Aorta (tissue), 5 donors: ENCODE measurements at regions not wholly inside any gene's neighbourhood (a gene's known extent, or its start where the extent isn't known, plus 50 kb on each side); places are given as distances from the start of the nearest gene placed in this dataset.

ENCODE experiments used
- ATAC-seq: fragments of 200-7000 bp; cut with Tn5 transposase; one replicate; pipeline ENCODE4 v1.9.1; 2022; ENCODE audit warnings: moderate library complexity; ENCODE audit not compliant: low FRiP score
- DNase-seq, 2 donors: peaks; one replicate each; pipeline ENCODE4 v3.0.0-alpha.2; 2020
- H3K27ac ChIP-seq, 2 donors: one replicate each; pipeline ENCODE4 v1.5.1; 2013; ENCODE audit warnings: low read length in 2 of 2, mild to moderate bottlenecking in 2 of 2, moderate library complexity in 2 of 2, control low read depth in 1 of 2, inconsistent platforms in 1 of 2, low read depth in 1 of 2
- H3K27me3 ChIP-seq, 2 donors: one replicate each; pipeline ENCODE4 v1.6.1; 2013; ENCODE audit warnings: control low read depth in 1 of 2, low read length in 1 of 2, mild to moderate bottlenecking in 1 of 2, moderate library complexity in 1 of 2; ENCODE audit not compliant: insufficient read depth in 2 of 2, control insufficient read depth in 1 of 2
- H3K36me3 ChIP-seq, 2 donors: one replicate each; pipeline ENCODE4 v1.6.1; 2013; ENCODE audit warnings: control low read depth in 1 of 2, low read length in 1 of 2, mild to moderate bottlenecking in 1 of 2; ENCODE audit not compliant: insufficient read depth in 2 of 2, control insufficient read depth in 1 of 2
- H3K4me1 ChIP-seq, 2 donors: one replicate each; pipeline ENCODE4 v1.6.1; 2013; ENCODE audit warnings: low read length in 2 of 2, control low read depth in 1 of 2, mild to moderate bottlenecking in 1 of 2, moderate library complexity in 1 of 2; ENCODE audit not compliant: insufficient read depth in 2 of 2, control insufficient read depth in 1 of 2
- H3K4me3 ChIP-seq, 2 donors: one replicate each; pipeline ENCODE4 v1.5.1; 2013; ENCODE audit warnings: low read length in 2 of 2, control low read depth in 1 of 2, mild to moderate bottlenecking in 1 of 2
- H3K9me3 ChIP-seq: one replicate; pipeline ENCODE4 v1.6.1; 2013; ENCODE audit warnings: mild to moderate bottlenecking, low read length; ENCODE audit not compliant: control insufficient read depth
- WGBS, 2 donors: extraction: QIAGEN DNeasy Blood & Tissue Kit; methylation state at CpG; one replicate each; pipeline ENCODE4 v1.1.7; 2013; 5-methylcytosine and 5-hydroxymethylcytosine counted together
- intact Hi-C, 2 donors: fragments of 100-400 bp; cut with DNase I; formaldehyde crosslinking; loops; one replicate each; pipeline versions ENCODE4 v1.14.2 to v1.15.0; 2022
- donor health status: healthy with polysubstance abuse.
- donor health status: Bipolar disorder and iron deficiency.
- donor health status: DM: no; HTN: no; CAD: no.
- donor health status: DM: no; HTN: no; CAD: no.
- donor health status: DM: yes; HTN: yes; CAD: no.

- intact Hi-C loops, result no loop called here
- no peak for ATAC-seq
- WGBS, 2 donors, result 79 to 83% methylated on average over 3 of the region's 3 CpGs
Measured at GRCh38 chr3:177676148-177676547, 478.9 kb upstream of the TBL1XR1 start.

GRCh38 chr3:177676947-177677587 is 479.8 kb upstream of the TBL1XR1 start:
- WGBS, 2 donors, result 75 to 79% methylated on average over 6 of the region's 6 CpGs
- DNase-seq (no peak), ATAC-seq (no peak)
- Histone ChIP-seq H3K27ac (no peak overlapping the region), H3K4me3 (no peak overlapping the region), H3K27me3 (no peaks in the 10 kb centered on the region), H3K4me1 (no peaks in the 10 kb centered on the region), H3K9me3 (no peaks in the 10 kb centered on the region), H3K36me3 (no peaks in the 10 kb centered on the region)
- intact Hi-C loops, result no loop called here

More at GRCh38 chr3:177676148-177676547, 478.9 kb upstream of the TBL1XR1 start:
- Histone ChIP-seq H3K4me3 (no peak overlapping the region), H3K4me1 (no peaks in the 10 kb centered on the region), H3K9me3 (no peaks in the 10 kb centered on the region), H3K36me3 (no peaks in the 10 kb centered on the region), H3K27me3 (no peaks in the 10 kb centered on the region), H3K27ac (no peak overlapping the region)
- no peak for DNase-seq

GRCh38 chr3:177679568-177680471 is 482.5 kb upstream of the TBL1XR1 start:
- Histone ChIP-seq H3K27me3 (no peaks in the 10 kb centered on the region), H3K4me3 (no peak overlapping the region), H3K27ac (no peak overlapping the region), H3K4me1 (no peaks in the 10 kb centered on the region), H3K9me3 (no peaks in the 10 kb centered on the region), H3K36me3 (no peaks in the 10 kb centered on the region)
- DNase-seq (no peak), ATAC-seq (peak; percentile 46)
- intact Hi-C loops, result no loop called here
- WGBS, 2 donors, result 70 to 71% methylated on average over 5 of the region's 5 CpGs

GRCh38 chr3:177680472-177680821 is 483.2 kb upstream of the TBL1XR1 start:
- intact Hi-C loops, result no loop called here
- no peak overlapping the region for H3K27ac ChIP-seq
- no peak for DNase-seq
- ATAC-seq, result no peak
- H3K4me3 ChIP-seq, result no peak overlapping the region
- H3K27me3 ChIP-seq, result no peaks in the 10 kb centered on the region
- 88 to 91% methylated on average over 1 of the region's 1 CpG for WGBS, 2 donors
- no peaks in the 10 kb centered on the region for H3K9me3 ChIP-seq
- no peaks in the 10 kb centered on the region for H3K36me3 ChIP-seq
- no peaks in the 10 kb centered on the region for H3K4me1 ChIP-seq

- Histone ChIP-seq H3K4me1 (no peaks in the 10 kb centered on the region), H3K27me3 (no peaks in the 10 kb centered on the region), H3K4me3 (no peak overlapping the region), H3K36me3 (no peaks in the 10 kb centered on the region), H3K9me3 (no peaks in the 10 kb centered on the region), H3K27ac (no peak overlapping the region)
- intact Hi-C loops, result no loop called here
- DNase-seq (no peak), ATAC-seq (no peak)
Measured at GRCh38 chr3:177681156-177681555, 483.9 kb upstream of the TBL1XR1 start.

- Histone ChIP-seq H3K4me1 (no peaks in the 10 kb centered on the region), H3K27ac (no peak overlapping the region), H3K4me3 (no peak overlapping the region), H3K27me3 (no peaks in the 10 kb centered on the region), H3K9me3 (no peaks in the 10 kb centered on the region), H3K36me3 (no peaks in the 10 kb centered on the region)
- intact Hi-C loops, result no loop called here
- DNase-seq, result no peak
- ATAC-seq, result no peak
- 74 to 100% methylated on average over 2 of the region's 2 CpGs for WGBS, 2 donors
Measured at GRCh38 chr3:177681852-177682251, 484.6 kb upstream of the TBL1XR1 start.

GRCh38 chr3:177683586-177683985 is 486.3 kb upstream of the TBL1XR1 start:
- H3K27ac ChIP-seq, result no peak overlapping the region
- no peaks in the 10 kb centered on the region for H3K9me3 ChIP-seq
- ATAC-seq (no peak), DNase-seq (no peak)
- H3K4me1 ChIP-seq, result no peaks in the 10 kb centered on the region
- intact Hi-C loops, result no loop called here
- no peaks in the 10 kb centered on the region for H3K36me3 ChIP-seq
- H3K4me3 ChIP-seq, result no peak overlapping the region
- H3K27me3 ChIP-seq, result no peaks in the 10 kb centered on the region
- WGBS, 2 donors, result 91 to 92% methylated on average over 3 of the region's 3 CpGs

- Histone ChIP-seq H3K36me3 (no peaks in the 10 kb centered on the region), H3K27ac (no peak overlapping the region), H3K4me1 (no peaks in the 10 kb centered on the region), H3K4me3 (no peak overlapping the region), H3K9me3 (no peaks in the 10 kb centered on the region), H3K27me3 (no peaks in the 10 kb centered on the region)
- ATAC-seq (no peak), DNase-seq (no peak)
- intact Hi-C loops, result no loop called here
- 91 to 92% methylated on average over 8 of the region's 8 CpGs for WGBS, 2 donors
Measured at GRCh38 chr3:177686671-177687070, 489.4 kb upstream of the TBL1XR1 start.

- H3K4me1 ChIP-seq, result no peaks in the 10 kb centered on the region
- no peak overlapping the region for H3K4me3 ChIP-seq
- no peak overlapping the region for H3K27ac ChIP-seq
- ATAC-seq, result no peak
- DNase-seq, result no peak
- intact Hi-C loops, result no loop called here
- no peaks in the 10 kb centered on the region for H3K36me3 ChIP-seq
- no peaks in the 10 kb centered on the region for H3K9me3 ChIP-seq
- WGBS, 2 donors, result 92 to 97% methylated on average over 4 of the region's 4 CpGs
- no peaks in the 10 kb centered on the region for H3K27me3 ChIP-seq
Measured at GRCh38 chr3:177687291-177687690, 490.0 kb upstream of the TBL1XR1 start.
